Cardiac septum (tissue), 1 donor: ENCODE measurements at regions not wholly inside any gene's neighbourhood (a gene's known extent, or its start where the extent isn't known, plus 50 kb on each side); places are given as distances from the start of the nearest gene placed in this dataset.
"Not testable (repeated sequence)": the region's sequence is repeated elsewhere in the genome, so short reads cannot be mapped to it uniquely, and the experiment has no call there.

Experiments
- DNase-seq: peaks from one replicate; pipeline ENCODE4 v3.0.0-alpha.2; 2020; ENCODE audit warnings: low spot score
- intact Hi-C: fragments of 100-400 bp; cut with DNase I; formaldehyde crosslinking; loops from one replicate; pipeline ENCODE4 v1.14.0; 2022
- donor health status: DM: no; HTN: no; CAD: no.

DNA sequence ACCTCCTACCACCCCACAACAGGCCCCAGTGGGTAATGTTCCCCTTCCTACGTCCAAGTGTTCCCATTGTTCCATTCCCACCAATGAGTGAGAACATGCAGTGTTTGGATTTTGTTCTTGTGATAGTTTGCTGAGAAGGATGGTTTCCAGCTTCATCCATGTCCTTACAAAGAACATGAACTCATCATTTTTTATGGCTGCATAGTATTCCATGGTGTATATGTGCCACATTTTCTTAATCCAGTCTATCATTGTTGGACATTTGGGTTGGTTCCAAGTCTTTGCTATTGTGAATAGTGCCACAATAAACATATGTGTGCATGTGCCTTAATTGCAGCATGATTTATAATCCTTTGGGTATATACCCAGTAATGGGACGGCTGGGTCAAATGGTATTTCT lies 81.6 kb downstream of the P2RY10 start:
- intact Hi-C loops, DNase-seq: not testable (repeated sequence)

DNA sequence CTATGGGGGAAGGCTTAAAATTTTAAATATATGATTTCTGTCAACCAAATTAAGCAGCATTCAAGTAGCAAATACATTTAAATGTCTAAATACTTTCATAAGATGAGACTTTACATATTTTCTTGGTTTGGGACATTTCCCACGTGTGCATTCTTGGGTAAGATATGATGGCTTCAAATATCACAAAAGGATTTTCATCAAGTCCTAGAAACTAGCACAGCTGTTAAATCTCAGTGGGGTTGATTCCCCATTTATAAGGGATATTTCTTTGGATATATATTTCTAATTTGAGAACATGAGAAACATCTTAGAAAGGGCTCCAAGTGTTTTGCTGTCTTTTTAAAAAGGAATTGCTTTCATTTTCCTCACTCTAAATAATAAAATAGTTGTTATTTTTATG lies 90.2 kb downstream of the P2RY10 start:
- intact Hi-C loops = no loop called here
- DNase-seq = no peak

DNA sequence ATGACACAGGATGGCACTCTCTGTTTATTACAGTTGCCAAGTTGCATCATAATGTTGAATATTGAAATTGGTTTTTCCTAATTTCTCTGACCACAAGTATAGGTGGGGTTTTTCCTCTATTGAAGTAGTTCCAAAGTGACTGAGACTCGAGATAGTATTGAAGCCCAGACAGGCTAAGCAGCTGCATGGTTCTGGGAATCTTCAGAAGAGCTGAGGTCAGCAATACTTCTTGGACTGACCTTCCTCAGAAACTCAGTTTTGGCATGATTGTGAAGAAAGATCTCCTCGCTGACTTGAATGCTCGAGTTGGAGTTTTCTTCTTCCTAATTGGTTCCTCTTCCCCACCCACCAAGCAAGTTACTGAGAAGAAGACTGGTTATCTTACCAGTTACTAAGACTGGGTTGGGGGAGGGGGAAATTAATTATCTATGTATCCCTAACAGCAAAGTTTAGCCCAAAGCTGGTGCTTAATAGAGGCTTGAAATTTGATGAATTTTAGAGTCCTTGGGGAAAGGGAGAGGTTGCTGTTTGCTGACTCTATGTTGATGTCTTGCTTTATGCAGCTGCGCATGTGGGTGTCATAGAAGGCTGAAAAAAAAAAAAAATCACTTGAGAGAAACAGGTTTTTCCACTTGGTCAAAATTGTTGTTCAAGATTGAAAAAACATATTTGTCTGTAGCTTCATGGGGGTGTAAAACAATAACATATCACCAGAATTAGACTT lies 91.1 kb downstream of the P2RY10 start:
- intact Hi-C loops = no loop called here
- DNase-seq = no peak

DNA sequence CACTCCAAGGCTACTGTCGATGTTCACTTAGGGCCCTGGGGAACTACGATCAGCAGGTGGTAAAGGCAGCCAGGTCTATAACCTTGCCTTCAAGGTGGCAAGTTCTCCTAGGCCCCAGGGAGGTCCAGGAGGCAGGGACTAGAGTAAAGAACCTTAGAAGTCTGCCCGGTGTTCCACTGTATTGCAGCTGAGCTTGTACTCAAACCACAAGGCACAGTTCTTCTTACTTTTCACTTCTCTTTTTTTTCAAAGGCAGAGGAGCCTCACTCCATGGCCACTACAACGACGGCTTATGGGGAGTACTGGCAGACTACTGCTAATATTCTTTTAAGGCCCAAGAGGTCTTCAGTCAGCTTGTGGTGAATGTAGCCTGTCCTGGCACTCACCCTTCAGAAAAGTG lies 78.8 kb upstream of the GPR174 start:
- intact Hi-C loops = no loop called here
- no peak for DNase-seq

DNA sequence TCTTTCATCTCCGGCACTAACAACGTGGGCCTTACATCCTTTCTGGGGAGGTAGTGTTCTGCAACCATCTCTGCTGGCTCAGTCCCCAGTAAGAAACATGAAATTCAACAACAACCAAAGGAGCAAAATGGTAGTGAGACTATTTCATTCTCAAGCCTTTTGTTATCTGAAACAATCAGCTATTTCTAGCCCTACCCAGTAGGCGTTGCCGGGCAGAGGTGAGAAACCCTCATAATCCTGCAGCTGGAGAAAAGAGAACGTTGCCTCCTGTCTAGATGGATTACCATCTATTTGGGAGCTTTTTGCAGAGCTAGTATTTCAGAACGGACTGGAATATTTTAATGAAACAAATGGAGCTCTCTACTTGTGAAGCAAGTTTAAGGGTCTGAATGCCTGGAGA lies 66.4 kb upstream of the GPR174 start:
- DNase-seq = no peak
- intact Hi-C loops = no loop called here

DNA sequence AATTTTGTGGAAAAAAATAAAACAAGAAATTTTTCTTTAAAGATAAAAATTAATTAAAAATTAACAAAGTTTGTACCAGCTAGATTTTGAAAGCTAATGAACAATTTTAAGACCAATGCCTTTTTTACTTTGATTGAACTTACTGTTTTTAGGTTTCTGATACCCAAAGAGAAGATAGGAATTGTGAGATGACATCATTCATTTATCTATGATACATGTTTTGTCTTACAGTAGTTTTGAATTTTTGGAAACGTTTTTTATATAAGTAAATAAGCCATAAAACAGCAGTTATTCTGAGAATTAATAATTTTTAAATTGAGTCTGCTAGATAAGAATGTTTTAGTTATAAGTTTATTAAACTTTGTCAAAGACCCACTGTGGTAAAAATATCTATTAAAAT lies 65.0 kb upstream of the GPR174 start:
- intact Hi-C loops = no loop called here
- DNase-seq = no peak

DNA sequence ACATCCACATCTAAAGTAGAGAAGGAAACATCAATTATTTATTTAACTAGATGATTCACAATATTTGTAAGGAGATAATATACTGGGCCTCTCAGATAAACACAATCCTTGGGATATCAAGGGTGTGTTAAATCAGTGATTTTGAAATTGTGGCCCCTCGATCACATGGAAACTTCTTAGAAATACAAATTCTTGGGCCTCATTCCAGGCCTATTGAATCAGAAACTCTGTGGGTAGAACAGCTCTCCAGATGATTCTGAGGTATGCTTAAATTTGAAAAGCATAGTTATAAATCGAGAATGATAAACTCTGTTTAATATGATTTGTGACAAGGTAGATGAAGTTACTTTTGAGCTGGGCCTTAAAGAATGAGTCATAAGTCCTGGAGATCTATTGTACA lies 64.3 kb upstream of the GPR174 start:
- DNase-seq = no peak
- intact Hi-C loops = no loop called here

DNA sequence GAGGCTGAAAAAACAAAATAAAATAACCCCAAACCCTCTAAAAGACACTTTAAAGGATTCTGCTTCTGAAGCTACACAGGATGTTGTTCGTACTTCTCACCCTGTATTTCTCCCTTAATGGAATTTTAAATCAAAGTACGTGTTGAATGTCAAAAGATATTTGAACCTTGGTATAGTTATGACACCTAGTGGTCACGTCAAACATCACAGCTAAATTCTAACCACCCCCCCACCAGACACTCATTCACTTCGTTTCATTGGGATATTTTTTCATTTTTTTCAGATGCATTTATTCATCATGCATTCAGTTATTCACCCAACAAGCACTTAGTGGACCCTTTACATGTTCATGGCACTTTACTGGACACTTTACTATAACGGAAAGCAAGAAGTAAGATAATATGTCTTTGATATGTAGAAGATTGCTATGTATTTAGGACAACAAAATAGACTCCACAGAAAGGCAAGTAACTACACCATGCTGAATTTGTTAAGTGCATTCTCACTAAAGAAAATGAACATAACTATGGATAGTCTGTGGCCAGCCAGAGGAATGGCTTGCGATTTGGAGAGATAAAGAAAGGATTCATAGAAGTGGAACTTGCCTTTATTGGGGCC lies 62.5 kb upstream of the GPR174 start:
- intact Hi-C loops = loop anchor here (2.0 kb wide), 1 partner anchor 527 kb away; no protein-coding TSS in a partner anchor
- DNase-seq = no peak

DNA sequence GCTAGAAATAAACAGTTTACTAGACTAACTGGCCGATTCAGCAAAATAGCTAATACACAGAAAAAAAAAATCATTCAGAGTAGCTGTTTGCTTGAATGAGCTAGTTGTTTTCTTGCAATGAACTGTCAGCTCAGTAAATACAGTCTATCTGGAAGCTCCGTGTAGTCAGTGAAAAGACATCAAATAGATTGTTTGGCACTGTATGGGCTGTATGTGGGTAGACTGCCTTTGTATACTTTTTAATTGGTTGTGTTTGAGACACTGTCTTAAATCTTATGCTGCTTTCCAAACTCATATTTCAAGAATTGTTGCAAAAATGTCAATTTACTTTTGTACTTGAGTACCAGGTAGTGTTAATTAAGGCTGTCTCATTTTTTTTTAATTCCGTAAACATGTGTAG lies 61.6 kb upstream of the GPR174 start:
- DNase-seq = no peak
- intact Hi-C loops = loop anchor here (2.0 kb wide), 1 partner anchor 528 kb away; no protein-coding TSS in a partner anchor

DNA sequence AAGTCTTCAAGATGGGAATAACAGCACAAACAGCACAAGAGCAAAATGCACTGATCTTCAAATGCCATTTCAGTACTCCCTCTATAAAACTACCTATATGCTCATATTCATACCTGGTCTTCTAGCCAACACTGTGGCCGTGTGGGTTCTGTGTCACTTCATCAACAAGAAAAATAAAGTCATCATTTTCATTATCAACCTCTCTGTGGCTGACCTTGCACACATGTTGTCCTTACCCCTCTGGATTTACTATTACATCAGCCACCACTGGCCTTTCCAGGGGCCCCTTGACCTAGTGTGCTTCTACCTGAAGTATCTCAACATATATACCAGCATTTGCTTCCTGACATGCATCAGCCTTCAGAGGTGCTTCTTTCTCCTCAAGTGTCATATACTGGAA lies 59.6 kb upstream of the GPR174 start:
- intact Hi-C loops = no loop called here

DNA sequence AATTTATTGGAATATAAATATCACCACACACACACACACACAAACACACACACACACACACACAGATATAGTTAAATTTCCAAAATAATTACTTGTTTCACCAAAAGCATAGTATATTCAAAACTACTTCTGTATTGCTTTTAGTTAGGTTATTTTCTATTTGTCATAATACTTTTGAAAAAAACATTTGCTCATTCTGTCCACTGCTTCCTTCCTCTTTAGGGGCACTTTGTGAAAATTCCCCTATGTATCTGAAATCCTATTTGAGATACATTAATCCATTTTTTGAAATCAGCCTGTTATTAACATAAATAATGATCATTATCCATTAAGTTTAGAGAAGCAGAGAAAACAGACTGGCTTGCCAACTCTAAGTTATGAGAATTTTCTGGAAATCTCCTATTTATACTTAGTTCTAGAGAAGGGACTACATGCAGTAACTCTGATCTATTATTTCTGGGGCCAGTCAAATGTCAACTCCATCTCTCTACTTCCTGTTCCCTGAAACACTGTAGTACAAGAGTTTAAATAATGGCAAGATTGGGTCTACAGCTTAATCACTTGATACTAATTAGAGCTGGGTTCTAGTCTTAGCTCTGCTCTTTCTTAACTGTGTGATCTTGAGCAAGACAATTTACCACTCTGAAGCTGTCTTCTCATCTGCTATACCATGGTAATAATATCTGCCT lies 54.4 kb upstream of the GPR174 start:
- intact Hi-C loops = no loop called here

More for the DNA sequence above, 59.6 kb upstream of the GPR174 start:
- no peak for DNase-seq

DNA sequence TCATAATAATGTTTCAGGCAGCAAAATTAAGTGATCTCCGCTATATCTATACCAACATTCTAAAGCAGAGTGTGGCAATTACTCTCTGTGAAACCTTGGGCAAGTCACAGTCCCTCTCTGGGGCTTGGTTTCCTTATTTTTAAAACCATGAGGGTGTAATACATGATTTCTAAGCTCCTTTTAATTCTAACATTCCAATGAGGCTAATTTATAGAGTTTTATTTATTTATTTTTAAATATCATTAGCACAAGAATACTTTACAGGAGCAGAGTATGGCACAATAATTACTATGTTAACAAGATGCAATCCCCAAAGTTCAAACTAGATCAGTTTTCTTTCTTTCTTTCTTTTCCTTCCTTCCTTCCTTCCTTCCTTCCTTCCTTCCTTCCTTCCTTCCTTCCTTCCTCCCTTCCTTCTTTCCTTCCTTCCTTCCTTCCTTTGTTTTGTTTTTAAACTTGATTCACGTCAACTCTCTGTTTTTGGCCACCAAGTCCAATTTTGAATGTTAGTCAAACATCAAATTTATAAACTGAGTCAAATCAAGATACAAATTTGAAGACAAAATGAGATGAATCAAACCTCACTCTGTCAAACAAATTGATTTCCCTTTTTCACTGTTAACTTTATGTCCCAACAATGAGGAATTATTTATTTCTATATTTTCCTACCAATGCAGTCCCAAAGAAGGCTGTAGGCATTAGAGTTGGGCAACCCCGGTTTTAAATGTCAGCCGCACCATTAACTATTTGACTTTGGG lies 50.2 kb upstream of the GPR174 start:
- DNase-seq = no peak
- intact Hi-C loops = no loop called here

More for the DNA sequence above, 54.4 kb upstream of the GPR174 start:
- no peak for DNase-seq
